ENCODE measurements at regions not wholly inside any gene's neighbourhood (a gene's known extent, or its start where the extent isn't known, plus 50 kb on each side); places are given as distances from the start of the nearest gene placed in this dataset.

GRCh38 chr6:146961831-146962230, 242.4 kb upstream of the STXBP5 start:
- POLR2A ChIA-PET, result no interaction called here

GRCh38 chr6:146962329-146962728, 241.9 kb upstream of the STXBP5 start:
- ATAC-seq (no peak), DNase-seq (ENCODE audit: low spot score) (no peak), FAIRE-seq (no peak)
- Histone ChIP-seq H3K36me3 (replicated peaks in 1 of 2; ENCODE audit: control insufficient read depth in 1 of 2, insufficient read depth in 2 of 2, low read length in 2 of 2) (no peaks in the 10 kb centered on the region), H2AFZ (ENCODE audit: low read length) (no peak overlapping the region), H3K4me1 (ENCODE audit: insufficient read depth, low read length) (0 out of 2 replicates have a peak, but pooled peaks cover 6% of the 10 kb centered on the region), H4K20me1 (ENCODE audit: insufficient read depth, low read length) (no peaks in the 10 kb centered on the region), H3K9ac (ENCODE audit: insufficient read depth, low read depth, low read length) (no peak overlapping the region), H3K4me3 (replicated peaks in 1 of 3; ENCODE audit: insufficient read depth in 1 of 3, low read depth in 2 of 3, low read length in 3 of 3) (no peak overlapping the region), H3K9me3 (ENCODE audit: low read length) (peaks cover 26% of the 10 kb centered on the region), H3K4me2 (ENCODE audit: low read depth, low read length) (no peak overlapping the region), H3K27ac (ENCODE audit: extremely low read length, insufficient read depth, low read length) (no peak overlapping the region), H3K27me3 (ENCODE audit: control insufficient read depth in 1 of 2, insufficient read depth in 2 of 2, low read length in 2 of 2) (no peaks in the 10 kb centered on the region), H3K79me2 (ENCODE audit: insufficient read depth, low read length) (no peaks in the 10 kb centered on the region)
- WGBS (ENCODE audit: low lambda C conversion rate), result 46% methylated on average over 2 of the region's 2 CpGs
- in situ Hi-C loops (cut with HindIII; ENCODE audit: extremely low pct_ligation_motif_present, low pct_unique_long_range_greater_than_20kb), result no loop called here
- CTCF ChIA-PET (ENCODE audit: low intra/inter-chr PET ratio, low total read pairs), result no interaction called here
- no TSS peak for BruUV-seq (replicated peaks)
- POLR2A ChIA-PET, result no interaction called here
- intact Hi-C loops (cut with micrococcal nuclease; ENCODE audit: unreplicated experiment), result no loop called here
- no peak for TF ChIP-seq ZC3H4 (CRISPR knock-in tag; IDR thresholded peaks at IDR 0.05; ENCODE audit: borderline replicate concordance)
- TF ChIP-seq XBP1 (CRISPR knock-in tag; IDR thresholded peaks at IDR 0.05), result no peak
- no peak for TF ChIP-seq GPBP1L1 (CRISPR knock-in tag; IDR thresholded peaks at IDR 0.05)
- no peak for TF ChIP-seq KIAA2018 (CRISPR knock-in tag; IDR thresholded peaks at IDR 0.05; ENCODE audit: borderline replicate concordance)
- no peak for TF ChIP-seq HNRNPH1 (optimal IDR thresholded peaks at IDR 0.05; ENCODE audit: low read depth, low read length)
- no peak for TF ChIP-seq TCF7L2 (IDR thresholded peaks at IDR 0.05; ENCODE audit: low read depth, low read length)
- no peak for TF ChIP-seq ZBTB42 (CRISPR knock-in tag; IDR thresholded peaks at IDR 0.05)
- no peak for TF ChIP-seq ZNF891 (CRISPR knock-in tag; IDR thresholded peaks at IDR 0.05)

More at GRCh38 chr6:146961831-146962230, 242.4 kb upstream of the STXBP5 start:
- Histone ChIP-seq H3K4me1 (ENCODE audit: insufficient read depth, low read length) (0 out of 2 replicates have a peak, but pooled peaks cover 6% of the 10 kb centered on the region), H3K27me3 (ENCODE audit: control insufficient read depth in 1 of 2, insufficient read depth in 2 of 2, low read length in 2 of 2) (no peaks in the 10 kb centered on the region), H3K27ac (ENCODE audit: extremely low read length, insufficient read depth, low read length) (no peak overlapping the region), H3K9ac (ENCODE audit: insufficient read depth, low read depth, low read length) (no peak overlapping the region), H3K9me3 (ENCODE audit: low read length) (peaks cover 26% of the 10 kb centered on the region), H2AFZ (ENCODE audit: low read length) (no peak overlapping the region), H3K36me3 (replicated peaks in 1 of 2; ENCODE audit: control insufficient read depth in 1 of 2, insufficient read depth in 2 of 2, low read length in 2 of 2) (no peaks in the 10 kb centered on the region), H3K79me2 (ENCODE audit: insufficient read depth, low read length) (no peaks in the 10 kb centered on the region), H4K20me1 (ENCODE audit: insufficient read depth, low read length) (no peaks in the 10 kb centered on the region), H3K4me2 (ENCODE audit: low read depth, low read length) (no peak overlapping the region), H3K4me3 (replicated peaks in 1 of 3; ENCODE audit: insufficient read depth in 1 of 3, low read depth in 2 of 3, low read length in 3 of 3) (no peak overlapping the region)
- TF ChIP-seq MAFG (CRISPR knock-in tag; IDR thresholded peaks at IDR 0.05), result no peak
- ATAC-seq (no peak), FAIRE-seq (no peak), DNase-seq (ENCODE audit: low spot score) (no peak)
- CTCF ChIA-PET (ENCODE audit: low intra/inter-chr PET ratio, low total read pairs), result no interaction called here
- in situ Hi-C loops (cut with HindIII; ENCODE audit: extremely low pct_ligation_motif_present, low pct_unique_long_range_greater_than_20kb) (no loop called here), intact Hi-C loops (cut with micrococcal nuclease; ENCODE audit: unreplicated experiment) (no loop called here)
- no TSS peak for BruUV-seq (replicated peaks)
- 74% methylated on average over 1 of the region's 1 CpG for WGBS (ENCODE audit: low lambda C conversion rate)
